ENCODE measurements at regions not wholly inside any gene's neighbourhood (a gene's known extent, or its start where the extent isn't known, plus 50 kb on each side); places are given as distances from the start of the nearest gene placed in this dataset.
"Not testable (repeated sequence)": the region's sequence is repeated elsewhere in the genome, so short reads cannot be mapped to it uniquely, and the experiment has no call there.

- TF ChIP-seq, protein P1, sequence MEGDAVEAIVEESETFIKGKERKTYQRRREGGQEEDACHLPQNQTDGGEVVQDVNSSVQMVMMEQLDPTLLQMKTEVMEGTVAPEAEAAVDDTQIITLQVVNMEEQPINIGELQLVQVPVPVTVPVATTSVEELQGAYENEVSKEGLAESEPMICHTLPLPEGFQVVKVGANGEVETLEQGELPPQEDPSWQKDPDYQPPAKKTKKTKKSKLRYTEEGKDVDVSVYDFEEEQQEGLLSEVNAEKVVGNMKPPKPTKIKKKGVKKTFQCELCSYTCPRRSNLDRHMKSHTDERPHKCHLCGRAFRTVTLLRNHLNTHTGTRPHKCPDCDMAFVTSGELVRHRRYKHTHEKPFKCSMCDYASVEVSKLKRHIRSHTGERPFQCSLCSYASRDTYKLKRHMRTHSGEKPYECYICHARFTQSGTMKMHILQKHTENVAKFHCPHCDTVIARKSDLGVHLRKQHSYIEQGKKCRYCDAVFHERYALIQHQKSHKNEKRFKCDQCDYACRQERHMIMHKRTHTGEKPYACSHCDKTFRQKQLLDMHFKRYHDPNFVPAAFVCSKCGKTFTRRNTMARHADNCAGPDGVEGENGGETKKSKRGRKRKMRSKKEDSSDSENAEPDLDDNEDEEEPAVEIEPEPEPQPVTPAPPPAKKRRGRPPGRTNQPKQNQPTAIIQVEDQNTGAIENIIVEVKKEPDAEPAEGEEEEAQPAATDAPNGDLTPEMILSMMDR (IDR thresholded peaks at IDR 0.05), result not testable (repeated sequence)
- TF ChIP-seq POLR2A, POLR2AphosphoS5, EP300 (IDR thresholded peaks at IDR 0.05): not testable (repeated sequence)
Measured at GRCh38 chr13:52324831-52325230, 81.1 kb downstream of the THSD1 start.
